Lower leg skin (tissue), 4 donors: ENCODE measurements at regions not wholly inside any gene's neighbourhood (a gene's known extent, or its start where the extent isn't known, plus 50 kb on each side); places are given as distances from the start of the nearest gene placed in this dataset.

ENCODE experiments used
- DNase-seq, 2 donors: peaks; one replicate each; pipeline ENCODE4 v3.0.0-alpha.2; 2019; ENCODE audit warnings: low spot score in 2 of 2
- H3K4me3 ChIP-seq: fragments of 200-600 bp; sonication (generic); 2 replicates; pipeline ENCODE4 v1.5.1; 2017; ENCODE audit warnings: mild to moderate bottlenecking, low read depth; ENCODE audit not compliant: poor library complexity, severe bottlenecking
- CTCF ChIP-seq, 3 donors: fragments of 450-650 bp; IDR thresholded peaks; one replicate each; pipeline ENCODE4 v1.5.1; 2016; ENCODE audit warnings: antibody characterized with exemption in 3 of 3, mild to moderate bottlenecking in 3 of 3, moderate library complexity in 2 of 3
- POLR2A ChIP-seq, 2 donors: fragments of 450-650 bp; IDR thresholded peaks; one replicate each; pipeline ENCODE4 v1.6.1; 2016 to 2017; ENCODE audit warnings: antibody characterized with exemption in 2 of 2, mild to moderate bottlenecking in 1 of 2, moderate library complexity in 1 of 2
- WGBS, 2 donors: methylation state at CpG; one replicate each; pipeline ENCODE4 v1.1.5; 2018; 5-methylcytosine and 5-hydroxymethylcytosine counted together
- intact Hi-C: fragments of 100-400 bp; cut with DNase I; formaldehyde crosslinking; loops from one replicate; pipeline ENCODE4 v1.15.0; 2023; ENCODE audit warnings: low total_unique reads

DNA sequence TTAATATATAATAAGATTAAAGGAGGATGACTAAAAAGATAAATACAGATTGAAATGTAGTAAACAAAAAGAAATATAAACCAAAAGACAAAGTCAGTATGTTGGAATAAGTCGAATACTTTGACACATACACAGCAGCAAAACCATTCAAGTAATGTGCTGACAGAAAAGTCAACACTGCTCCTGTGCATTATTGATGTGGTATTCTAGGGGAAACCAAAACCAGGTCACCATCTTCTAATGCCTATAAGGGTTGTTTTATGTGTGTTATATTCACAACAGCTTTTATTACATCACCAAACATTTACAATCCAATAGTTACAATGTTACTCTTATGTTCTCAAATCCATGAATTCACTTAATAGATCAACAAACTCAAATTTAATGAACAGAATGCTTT, 111.8 kb upstream of the DKK2 start:
- intact Hi-C loops = no loop called here
- 74 to 85% methylated on average over 1 of the region's 1 CpG for WGBS, 2 donors
- no peak overlapping the region for H3K4me3 ChIP-seq
- DNase-seq = no peak
- TF ChIP-seq POLR2A (IDR thresholded peaks at IDR 0.05) = no peak
- TF ChIP-seq CTCF (IDR thresholded peaks at IDR 0.05) = no peak

GRCh38 chr4:107138433-107138832, 102.3 kb upstream of the DKK2 start:
- no peak for TF ChIP-seq CTCF (IDR thresholded peaks at IDR 0.05)
- no peak for TF ChIP-seq POLR2A (IDR thresholded peaks at IDR 0.05)
- H3K4me3 ChIP-seq = no peak overlapping the region
- 88 to 95% methylated on average over 1 of the region's 1 CpG for WGBS, 2 donors
- intact Hi-C loops = no loop called here
- DNase-seq = no peak

- TF ChIP-seq CTCF (IDR thresholded peaks at IDR 0.05) (no peak), POLR2A (IDR thresholded peaks at IDR 0.05) (no peak)
- WGBS, 2 donors = 77 to 81% methylated on average over 4 of the region's 4 CpGs
Measured at GRCh38 chr4:107133965-107134653, 98.0 kb upstream of the DKK2 start.

GRCh38 chr4:107131295-107131694, 95.2 kb upstream of the DKK2 start:
- WGBS, 2 donors = 86 to 88% methylated on average over 1 of the region's 1 CpG
- H3K4me3 ChIP-seq = no peak overlapping the region
- no peak for DNase-seq
- intact Hi-C loops = no loop called here
- TF ChIP-seq POLR2A (IDR thresholded peaks at IDR 0.05) (no peak), CTCF (IDR thresholded peaks at IDR 0.05) (no peak)

More at GRCh38 chr4:107133965-107134653, 98.0 kb upstream of the DKK2 start:
- no peak for DNase-seq
- H3K4me3 ChIP-seq = no peak overlapping the region
- intact Hi-C loops = no loop called here

DNA sequence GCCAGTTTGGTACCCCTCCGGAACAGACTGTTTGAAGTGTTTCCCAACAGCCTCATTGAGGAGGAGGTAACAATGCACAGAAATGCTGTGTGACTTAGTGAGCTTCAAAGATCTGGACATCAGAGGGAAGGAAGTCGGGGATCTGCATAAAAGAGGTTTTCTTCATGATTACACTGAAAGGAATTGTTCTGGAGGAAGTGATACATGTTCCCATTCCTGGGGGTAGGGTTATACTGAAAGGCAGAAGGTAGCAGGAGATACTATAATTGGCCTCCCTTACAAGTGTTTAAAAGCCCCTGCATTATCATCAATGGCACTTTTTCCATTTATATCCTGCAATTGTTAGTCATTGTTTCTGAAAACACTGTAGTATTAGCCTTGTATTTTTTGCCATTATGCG, 94.0 kb upstream of the DKK2 start:
- DNase-seq = no peak
- TF ChIP-seq POLR2A (IDR thresholded peaks at IDR 0.05) = no peak
- TF ChIP-seq CTCF (IDR thresholded peaks at IDR 0.05) = no peak
- intact Hi-C loops = no loop called here

GRCh38 chr4:107129611-107130010, 93.5 kb upstream of the DKK2 start:
- no peak for DNase-seq
- no peak overlapping the region for H3K4me3 ChIP-seq
- intact Hi-C loops = no loop called here
- no peak for TF ChIP-seq CTCF (IDR thresholded peaks at IDR 0.05)
- no peak for TF ChIP-seq POLR2A (IDR thresholded peaks at IDR 0.05)
- 89 to 90% methylated on average over 1 of the region's 1 CpG for WGBS, 2 donors

More for the DNA sequence above, 94.0 kb upstream of the DKK2 start:
- H3K4me3 ChIP-seq = no peak overlapping the region
- WGBS, 2 donors = 59 to 62% methylated on average over 3 of the region's 3 CpGs
